HG02798 (cell line): ENCODE measurements at regions not wholly inside any gene's neighbourhood (a gene's known extent, or its start where the extent isn't known, plus 50 kb on each side); places are given as distances from the start of the nearest gene placed in this dataset.

Source experiments
- ATAC-seq: cut with Tn5 transposase; IDR thresholded peaks from one replicate; pipeline ENCODE4 v1.9.1; 2021; ENCODE audit warnings: mild to moderate bottlenecking; ENCODE audit not compliant: unreplicated experiment, poor library complexity

- ATAC-seq, result no peak
Measured at GRCh38 chr11:112902361-112903011, 58.7 kb upstream of the NCAM1 start.

DNA sequence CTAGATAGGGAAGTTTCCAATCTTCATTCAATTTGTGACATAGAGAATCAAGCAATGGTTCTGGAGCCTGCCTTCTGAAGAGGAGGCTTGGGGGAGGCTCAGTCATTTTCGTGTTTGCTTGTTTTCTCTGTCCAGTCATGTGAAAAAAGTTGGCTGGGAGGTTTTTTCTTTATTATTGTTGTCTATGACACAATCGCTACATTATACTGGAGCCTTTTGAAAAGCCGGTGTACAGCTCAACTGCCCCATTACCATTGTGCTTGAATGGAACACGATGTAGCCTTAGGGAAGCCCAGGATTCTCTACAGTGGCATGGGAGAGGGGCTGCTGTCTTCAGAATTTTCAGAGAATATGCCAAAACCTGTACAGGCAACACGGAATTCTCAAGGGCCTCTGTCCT lies 57.9 kb upstream of the NCAM1 start:
- ATAC-seq, result no peak

GRCh38 chr11:112911124-112911523 lies 50.1 kb upstream of the NCAM1 start:
- no peak for ATAC-seq
